Naive thymus-derived CD8-positive, alpha-beta T cell (primary cell): ENCODE measurements at regions not wholly inside any gene's neighbourhood (a gene's known extent, or its start where the extent isn't known, plus 50 kb on each side); places are given as distances from the start of the nearest gene placed in this dataset.
A peak's percentile ranks its signal among the peaks of the same experiment; 100 is the strongest.

Source experiments
- ATAC-seq, 2 donors: fragments of 150-1000 bp; cut with Tn5 transposase in 1 of 2; sonication (Bioruptor Pico), chemical (Tn5 transposase) in 1 of 2; 1 replicate in 1 of 2; 2 replicates in 1 of 2; pipeline ENCODE4 v1.10.0; 2021; ENCODE audit warnings: mild to moderate bottlenecking in 2 of 2, moderate library complexity in 2 of 2
- POLR2A ChIA-PET: fragments of 350-600 bp; sonication (Branson Sonifier 250); formaldehyde crosslinking; loops from one replicate; lab custom pipeline; 2021; ENCODE audit warnings: antibody characterized with exemption; lab: Charles Lee
- DNase-seq, 10 donors: peaks; one replicate each; pipeline versions ENCODE4 v3.0.0 to v3.0.0-alpha.2; 2020 to 2022
- H3K27ac Mint-ChIP-seq, 10 donors: one replicate each; pipeline ENCODE4 v1.8.0; 2020 to 2022; ENCODE audit warnings: mild to moderate bottlenecking in 10 of 10, mixed read lengths in 10 of 10, moderate library complexity in 4 of 10, inconsistent platforms in 1 of 10
- H3K27me3 Mint-ChIP-seq, 5 donors: one replicate each; pipeline ENCODE4 v1.8.0; 2021 to 2022; ENCODE audit warnings: mixed read lengths in 5 of 5
- H3K36me3 Mint-ChIP-seq, 3 donors: one replicate each; pipeline ENCODE4 v1.8.0; 2020 to 2022; ENCODE audit warnings: mixed read lengths in 3 of 3, mild to moderate bottlenecking in 2 of 3, inconsistent platforms in 1 of 3
- H3K4me1 Mint-ChIP-seq, 4 donors: one replicate each; pipeline ENCODE4 v1.8.0; 2021 to 2022; ENCODE audit warnings: mixed read lengths in 4 of 4
- H3K4me3 Mint-ChIP-seq, 10 donors: one replicate each; pipeline ENCODE4 v1.8.0; 2020 to 2022; ENCODE audit warnings: mild to moderate bottlenecking in 10 of 10, mixed read lengths in 10 of 10, moderate library complexity in 6 of 10, inconsistent platforms in 1 of 10
- H3K9me3 Mint-ChIP-seq, 9 donors: one replicate each; pipeline ENCODE4 v1.8.0; 2020 to 2022; ENCODE audit warnings: mixed read lengths in 9 of 9, mild to moderate bottlenecking in 3 of 9, inconsistent platforms in 1 of 9, moderate library complexity in 1 of 9

- peaks cover 0 to 12% (median 0%) of the 10 kb centered on the region in 9 donors for H3K9me3 Mint-ChIP-seq
- POLR2A ChIA-PET, result no interaction called here
- DNase-seq (no peak), ATAC-seq (no peak)
- no peak overlapping the region for H3K4me3 Mint-ChIP-seq
- no peak overlapping the region for H3K27ac Mint-ChIP-seq
- no peaks in the 10 kb centered on the region for H3K4me1 Mint-ChIP-seq
- H3K27me3 Mint-ChIP-seq, result peaks cover 2 to 21% (median 9%) of the 10 kb centered on the region in 5 donors
- H3K36me3 Mint-ChIP-seq, result peaks cover 0 to 2% (median 0%) of the 10 kb centered on the region in 3 donors
Measured at GRCh38 chr12:125305231-125305630, 240.0 kb downstream of the AACS start.

- peaks cover 0 to 12% (median 2%) of the 10 kb centered on the region in 9 donors for H3K9me3 Mint-ChIP-seq
- DNase-seq (no peak), ATAC-seq (no peak)
- POLR2A ChIA-PET, result no interaction called here
- H3K4me1 Mint-ChIP-seq, result no peaks in the 10 kb centered on the region
- H3K4me3 Mint-ChIP-seq, result no peak overlapping the region
- H3K36me3 Mint-ChIP-seq, result peaks cover 0 to 2% (median 0%) of the 10 kb centered on the region in 3 donors
- H3K27me3 Mint-ChIP-seq, result peaks cover 6 to 29% (median 17%) of the 10 kb centered on the region in 5 donors
- no peak overlapping the region for H3K27ac Mint-ChIP-seq
Measured at GRCh38 chr12:125310461-125310860, 245.2 kb downstream of the AACS start.

- Mint-ChIP-seq H3K4me3 (no peak overlapping the region), H3K36me3 (peaks cover 0 to 2% (median 0%) of the 10 kb centered on the region in 3 donors), H3K27me3 (peaks cover 6 to 35% (median 23%) of the 10 kb centered on the region in 5 donors), H3K9me3 (peaks cover 0 to 12% (median 2%) of the 10 kb centered on the region in 9 donors), H3K4me1 (no peaks in the 10 kb centered on the region), H3K27ac (no peak overlapping the region)
- DNase-seq (no peak), ATAC-seq (no peak)
- POLR2A ChIA-PET, result no interaction called here
Measured at GRCh38 chr12:125311050-125311449, 245.8 kb downstream of the AACS start.

- H3K4me3 Mint-ChIP-seq, result no peak overlapping the region
- ATAC-seq (no peak), DNase-seq (no peak)
- POLR2A ChIA-PET, result no interaction called here
- no peak overlapping the region for H3K27ac Mint-ChIP-seq
- peaks cover 3 to 36% (median 28%) of the 10 kb centered on the region in 5 donors for H3K27me3 Mint-ChIP-seq
- peaks cover 0 to 2% (median 1%) of the 10 kb centered on the region in 3 donors for H3K36me3 Mint-ChIP-seq
- no peaks in the 10 kb centered on the region for H3K4me1 Mint-ChIP-seq
- peaks cover 0 to 6% (median 2%) of the 10 kb centered on the region in 9 donors for H3K9me3 Mint-ChIP-seq
Measured at GRCh38 chr12:125312471-125312870, 247.2 kb downstream of the AACS start.

- Mint-ChIP-seq H3K4me3 (no peak overlapping the region), H3K27ac (peak overlapping the region in 1 of 10 donors; percentile 30), H3K9me3 (peaks cover 0 to 5% (median 2%) of the 10 kb centered on the region in 9 donors), H3K4me1 (no peaks in the 10 kb centered on the region), H3K27me3 (peaks cover 3 to 40% (median 28%) of the 10 kb centered on the region in 5 donors), H3K36me3 (peaks cover 0 to 4% (median 2%) of the 10 kb centered on the region in 3 donors)
- DNase-seq, result no peak
- POLR2A ChIA-PET, result no interaction called here
- ATAC-seq, result no peak
Measured at GRCh38 chr12:125314051-125314755, 249.0 kb downstream of the AACS start.

GRCh38 chr12:125315771-125316170 lies 250.5 kb downstream of the AACS start:
- POLR2A ChIA-PET, result no interaction called here
- DNase-seq (no peak), ATAC-seq (no peak)
- peaks cover 0 to 4% (median 0%) of the 10 kb centered on the region in 3 donors for H3K36me3 Mint-ChIP-seq
- H3K4me3 Mint-ChIP-seq, result no peak overlapping the region
- H3K4me1 Mint-ChIP-seq, result no peaks in the 10 kb centered on the region
- H3K27me3 Mint-ChIP-seq, result peaks cover 3 to 40% (median 28%) of the 10 kb centered on the region in 5 donors
- peaks cover 0 to 5% (median under 1%) of the 10 kb centered on the region in 9 donors for H3K9me3 Mint-ChIP-seq
- H3K27ac Mint-ChIP-seq, result no peak overlapping the region

- H3K36me3 Mint-ChIP-seq, result peaks cover 0 to 4% (median 0%) of the 10 kb centered on the region in 3 donors
- H3K4me1 Mint-ChIP-seq, result no peaks in the 10 kb centered on the region
- ATAC-seq (no peak), DNase-seq (no peak)
- no peak overlapping the region for H3K4me3 Mint-ChIP-seq
- H3K27ac Mint-ChIP-seq, result no peak overlapping the region
- peaks cover 0 to 24% (median 12%) of the 10 kb centered on the region in 5 donors for H3K27me3 Mint-ChIP-seq
- H3K9me3 Mint-ChIP-seq, result peaks cover 0 to 7% (median 0%) of the 10 kb centered on the region in 9 donors
- POLR2A ChIA-PET, result no interaction called here
Measured at GRCh38 chr12:125320177-125320576, 254.9 kb downstream of the AACS start.

- Mint-ChIP-seq H3K27me3 (peaks cover 6 to 44% (median 34%) of the 10 kb centered on the region in 5 donors), H3K4me1 (no peaks in the 10 kb centered on the region), H3K4me3 (no peak overlapping the region), H3K9me3 (peaks cover 0 to 13% (median 5%) of the 10 kb centered on the region in 9 donors), H3K27ac (no peak overlapping the region), H3K36me3 (peaks cover 0 to 6% (median 0%) of the 10 kb centered on the region in 3 donors)
- DNase-seq (no peak), ATAC-seq (no peak)
- POLR2A ChIA-PET, result no interaction called here
Measured at GRCh38 chr12:125324861-125325490, 259.7 kb downstream of the AACS start.

GRCh38 chr12:125329239-125330102 lies 264.2 kb downstream of the AACS start:
- H3K4me1 Mint-ChIP-seq, result no peaks in the 10 kb centered on the region
- no peak for ATAC-seq
- no peak for DNase-seq
- peaks cover 0 to 6% (median 0%) of the 10 kb centered on the region in 3 donors for H3K36me3 Mint-ChIP-seq
- H3K4me3 Mint-ChIP-seq, result no peak overlapping the region
- H3K27me3 Mint-ChIP-seq, result peaks cover 11 to 71% (median 44%) of the 10 kb centered on the region in 5 donors
- H3K9me3 Mint-ChIP-seq, result peaks cover 0 to 13% (median 2%) of the 10 kb centered on the region in 9 donors
- POLR2A ChIA-PET, result no interaction called here
- no peak overlapping the region for H3K27ac Mint-ChIP-seq

- H3K27ac Mint-ChIP-seq, result no peak overlapping the region
- peaks cover 0 to 13% (median 2%) of the 10 kb centered on the region in 9 donors for H3K9me3 Mint-ChIP-seq
- H3K4me1 Mint-ChIP-seq, result no peaks in the 10 kb centered on the region
- peak in 1 of 2 donors; percentile 35 for ATAC-seq
- peaks cover 0 to 6% (median 0%) of the 10 kb centered on the region in 3 donors for H3K36me3 Mint-ChIP-seq
- no peak overlapping the region for H3K4me3 Mint-ChIP-seq
- peak in 6 of 10 donors; percentile 2 to 29 (median 14) for DNase-seq
- H3K27me3 Mint-ChIP-seq, result peaks cover 11 to 83% (median 44%) of the 10 kb centered on the region in 5 donors
- POLR2A ChIA-PET, result no interaction called here
Measured at GRCh38 chr12:125330645-125331341, 265.6 kb downstream of the AACS start.

GRCh38 chr12:125331342-125332052 lies 266.3 kb downstream of the AACS start:
- POLR2A ChIA-PET, result no interaction called here
- ATAC-seq, result no peak
- H3K27me3 Mint-ChIP-seq, result peaks cover 11 to 82% (median 42%) of the 10 kb centered on the region in 5 donors
- peaks cover 0 to 6% (median 0%) of the 10 kb centered on the region in 3 donors for H3K36me3 Mint-ChIP-seq
- no peak for DNase-seq
- no peak overlapping the region for H3K27ac Mint-ChIP-seq
- no peak overlapping the region for H3K4me3 Mint-ChIP-seq
- H3K9me3 Mint-ChIP-seq, result peaks cover 0 to 13% (median 2%) of the 10 kb centered on the region in 9 donors
- no peaks in the 10 kb centered on the region for H3K4me1 Mint-ChIP-seq
